GM12891 (cell line): ENCODE measurements at regions not wholly inside any gene's neighbourhood (a gene's known extent, or its start where the extent isn't known, plus 50 kb on each side); places are given as distances from the start of the nearest gene placed in this dataset.

Experiments used
- PAX5 ChIP-seq: IDR thresholded peaks from 2 replicates; pipeline ENCODE4 v1.6.1; 2011; ENCODE audit warnings: low read length, moderate library complexity, mild to moderate bottlenecking; ENCODE audit not compliant: insufficient read depth, severe bottlenecking
- POLR2A ChIP-seq: IDR thresholded peaks from 2 replicates; pipeline ENCODE4 v1.6.1; 2011; ENCODE audit warnings: low read depth, low read length, control low read depth
- TAF1 ChIP-seq: IDR thresholded peaks from 2 replicates; pipeline ENCODE4 v1.6.1; 2011; ENCODE audit warnings: low read depth, low read length, control low read depth

DNA sequence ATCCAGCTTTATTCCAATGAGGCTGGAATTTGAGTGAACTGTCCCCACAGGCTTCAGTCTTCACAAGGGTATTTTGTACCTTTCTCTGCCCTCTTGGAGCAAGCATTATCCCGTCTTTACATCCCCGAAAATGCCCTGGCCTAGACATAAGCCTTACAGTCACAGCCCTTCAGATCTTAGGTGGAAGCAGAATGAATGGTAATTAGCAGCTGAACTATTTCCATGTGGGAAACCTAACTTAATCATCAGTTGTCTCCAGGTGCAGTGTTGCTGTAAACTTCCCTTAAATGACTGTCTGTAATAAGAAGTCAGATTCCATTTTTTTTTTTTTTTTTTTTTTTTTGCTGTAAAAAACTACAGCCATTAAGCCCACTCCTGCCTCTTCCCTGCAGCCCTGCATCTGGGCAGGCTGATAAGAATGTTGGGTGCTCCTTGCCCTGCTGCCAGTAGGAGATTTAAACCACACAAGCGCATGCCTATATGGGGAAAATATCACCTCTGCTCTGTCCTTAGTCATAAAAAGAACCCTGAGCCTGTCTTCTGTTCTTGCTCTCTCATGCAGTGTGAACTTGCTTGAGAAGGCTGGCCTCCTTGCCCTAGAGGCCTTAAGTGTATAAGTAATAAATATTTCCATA is 426.8 kb upstream of the SLITRK5 start:
- TF ChIP-seq PAX5 (no peak), POLR2A (no peak), TAF1 (no peak)
